ENCODE measurements at regions not wholly inside any gene's neighbourhood (a gene's known extent, or its start where the extent isn't known, plus 50 kb on each side); places are given as distances from the start of the nearest gene placed in this dataset.

DNA sequence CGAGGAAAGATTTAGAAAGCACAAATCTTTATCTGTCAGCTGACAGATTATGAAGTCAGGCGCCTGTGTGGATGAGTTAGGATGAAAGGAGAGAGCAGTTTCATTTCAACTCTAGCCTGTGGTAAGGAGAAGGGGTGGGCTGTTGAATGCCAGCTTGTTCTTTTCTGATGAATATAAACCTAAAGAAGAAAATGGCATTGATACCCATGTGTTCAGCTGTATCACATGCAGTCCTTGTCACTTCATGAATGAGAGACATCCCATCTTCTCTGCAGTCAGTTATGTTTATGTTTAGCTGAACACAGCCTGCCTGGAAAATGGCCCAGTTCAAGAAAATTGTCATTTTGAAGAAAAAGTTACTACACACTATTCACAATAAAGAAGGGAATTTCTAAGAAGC, 345.7 kb upstream of the RBMS3 start:
- DNase-seq (ENCODE audit: low read depth): no peak
- H3K4me3 ChIP-seq (ENCODE audit: low read depth, low read length): no peak overlapping the region
- TF ChIP-seq, protein P1, sequence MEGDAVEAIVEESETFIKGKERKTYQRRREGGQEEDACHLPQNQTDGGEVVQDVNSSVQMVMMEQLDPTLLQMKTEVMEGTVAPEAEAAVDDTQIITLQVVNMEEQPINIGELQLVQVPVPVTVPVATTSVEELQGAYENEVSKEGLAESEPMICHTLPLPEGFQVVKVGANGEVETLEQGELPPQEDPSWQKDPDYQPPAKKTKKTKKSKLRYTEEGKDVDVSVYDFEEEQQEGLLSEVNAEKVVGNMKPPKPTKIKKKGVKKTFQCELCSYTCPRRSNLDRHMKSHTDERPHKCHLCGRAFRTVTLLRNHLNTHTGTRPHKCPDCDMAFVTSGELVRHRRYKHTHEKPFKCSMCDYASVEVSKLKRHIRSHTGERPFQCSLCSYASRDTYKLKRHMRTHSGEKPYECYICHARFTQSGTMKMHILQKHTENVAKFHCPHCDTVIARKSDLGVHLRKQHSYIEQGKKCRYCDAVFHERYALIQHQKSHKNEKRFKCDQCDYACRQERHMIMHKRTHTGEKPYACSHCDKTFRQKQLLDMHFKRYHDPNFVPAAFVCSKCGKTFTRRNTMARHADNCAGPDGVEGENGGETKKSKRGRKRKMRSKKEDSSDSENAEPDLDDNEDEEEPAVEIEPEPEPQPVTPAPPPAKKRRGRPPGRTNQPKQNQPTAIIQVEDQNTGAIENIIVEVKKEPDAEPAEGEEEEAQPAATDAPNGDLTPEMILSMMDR (IDR thresholded peaks at IDR 0.05; ENCODE audit: insufficient read depth, low read depth, low read length): no peak

DNA sequence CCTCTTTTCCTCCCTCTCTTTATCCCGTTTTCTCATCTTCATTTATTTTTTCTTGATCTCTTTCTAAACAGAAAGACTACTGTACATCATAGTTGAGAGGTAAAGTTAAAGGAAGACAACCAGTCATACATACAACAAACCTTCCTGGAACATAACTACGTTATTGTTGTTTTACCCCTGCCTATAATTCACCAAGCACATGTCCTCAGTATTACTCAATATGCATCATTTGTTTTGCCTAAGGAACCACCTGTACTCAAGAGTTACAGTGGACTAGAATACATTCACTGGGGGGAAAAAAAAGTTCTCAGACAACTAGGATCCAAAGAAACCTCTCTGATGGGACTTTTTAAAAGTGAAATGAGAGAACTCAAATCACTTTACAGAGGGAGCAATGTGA, 344.7 kb upstream of the RBMS3 start:
- TF ChIP-seq, protein P1 (IDR thresholded peaks at IDR 0.05; ENCODE audit: insufficient read depth, low read depth, low read length): no peak
- H3K4me3 ChIP-seq (ENCODE audit: low read depth, low read length): no peak overlapping the region
- no peak for DNase-seq (ENCODE audit: low read depth)

DNA sequence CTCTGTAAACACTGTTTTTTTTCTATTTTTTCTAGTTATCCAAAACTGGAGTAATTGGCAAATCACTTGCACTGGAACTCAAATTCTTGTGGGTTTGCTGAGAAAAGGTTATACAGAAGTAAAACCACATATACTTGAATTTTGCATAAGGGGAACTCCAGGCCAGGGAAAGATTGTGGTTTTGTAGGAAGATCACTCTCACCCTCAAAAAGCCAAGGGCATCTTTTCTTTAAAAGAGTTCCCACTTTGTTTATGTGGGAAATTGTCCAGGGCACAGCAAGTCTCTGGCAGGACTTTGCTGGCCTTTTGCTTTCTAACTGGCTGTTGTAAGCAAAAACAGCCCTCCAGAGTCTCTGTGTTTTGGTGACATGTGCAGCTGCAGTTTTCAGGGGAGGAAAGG, 340.3 kb upstream of the RBMS3 start:
- TF ChIP-seq, protein P1 (IDR thresholded peaks at IDR 0.05; ENCODE audit: insufficient read depth, low read depth, low read length): no peak
- no peak overlapping the region for H3K4me3 ChIP-seq (ENCODE audit: low read depth, low read length)
- DNase-seq (ENCODE audit: low read depth): peak; percentile 92

DNA sequence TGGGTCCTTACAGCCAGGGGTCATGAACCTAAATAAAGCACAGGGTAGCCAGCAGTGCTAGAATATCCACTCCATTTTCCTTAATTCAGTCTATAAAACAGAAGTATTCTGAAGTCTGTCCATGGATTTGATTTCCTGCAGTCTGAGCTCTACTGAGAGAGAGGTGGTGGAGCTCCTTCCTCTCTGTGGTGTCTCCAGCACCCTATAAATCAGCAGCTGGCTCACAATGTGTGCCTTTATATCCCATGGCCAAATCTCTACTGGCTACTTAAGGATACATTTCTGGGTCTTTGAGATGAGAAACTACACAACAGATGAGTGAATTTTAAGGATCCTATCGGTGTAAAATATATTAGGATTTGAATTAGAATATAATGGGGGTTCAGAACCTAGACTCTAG, 339.9 kb upstream of the RBMS3 start:
- peak; percentile 14 for DNase-seq (ENCODE audit: low read depth)
- TF ChIP-seq, protein P1 (IDR thresholded peaks at IDR 0.05; ENCODE audit: insufficient read depth, low read depth, low read length): no peak
- H3K4me3 ChIP-seq (ENCODE audit: low read depth, low read length): no peak overlapping the region

DNA sequence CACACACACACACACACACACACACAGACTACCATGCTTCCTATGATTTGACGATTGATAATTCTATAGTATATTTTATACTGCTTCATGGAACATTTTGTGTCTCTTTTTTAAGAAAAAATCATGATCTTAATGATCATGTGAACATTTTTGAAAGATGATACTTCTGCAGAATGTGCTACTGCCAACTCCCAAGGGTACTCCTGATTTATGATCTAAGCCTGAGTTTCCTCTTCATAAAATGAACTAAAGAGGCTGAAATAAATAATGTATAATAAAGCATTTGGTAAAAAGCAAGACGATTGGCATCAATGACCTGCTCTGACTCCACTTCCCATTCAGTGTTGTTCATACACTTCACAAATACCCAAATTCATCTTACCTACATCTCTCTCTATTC, 333.8 kb upstream of the RBMS3 start:
- no peak overlapping the region for H3K4me3 ChIP-seq (ENCODE audit: low read depth, low read length)
- TF ChIP-seq, protein P1 (IDR thresholded peaks at IDR 0.05; ENCODE audit: insufficient read depth, low read depth, low read length): no peak
- DNase-seq (ENCODE audit: low read depth): no peak

DNA sequence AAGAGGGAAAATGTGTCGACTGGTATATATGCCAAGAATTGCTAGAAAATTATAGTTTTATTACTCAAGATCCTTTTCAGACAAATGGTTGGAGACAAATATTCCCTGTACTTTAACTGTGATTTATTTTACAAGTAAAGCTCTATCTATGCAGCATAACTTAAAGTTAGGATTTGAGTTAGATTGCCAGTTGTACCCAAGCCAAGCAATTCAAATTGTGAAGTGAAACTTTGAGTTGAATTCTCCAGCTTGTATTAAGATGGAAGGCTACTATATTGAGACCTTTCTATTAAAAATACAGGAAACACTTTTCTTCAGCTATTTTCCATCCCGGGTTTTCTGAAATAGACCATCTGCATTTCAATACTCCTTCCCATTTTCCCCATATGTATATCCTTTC, 333.1 kb upstream of the RBMS3 start:
- H3K4me3 ChIP-seq (ENCODE audit: low read depth, low read length): no peak overlapping the region
- DNase-seq (ENCODE audit: low read depth): no peak
- TF ChIP-seq, protein P1 (IDR thresholded peaks at IDR 0.05; ENCODE audit: insufficient read depth, low read depth, low read length): no peak

DNA sequence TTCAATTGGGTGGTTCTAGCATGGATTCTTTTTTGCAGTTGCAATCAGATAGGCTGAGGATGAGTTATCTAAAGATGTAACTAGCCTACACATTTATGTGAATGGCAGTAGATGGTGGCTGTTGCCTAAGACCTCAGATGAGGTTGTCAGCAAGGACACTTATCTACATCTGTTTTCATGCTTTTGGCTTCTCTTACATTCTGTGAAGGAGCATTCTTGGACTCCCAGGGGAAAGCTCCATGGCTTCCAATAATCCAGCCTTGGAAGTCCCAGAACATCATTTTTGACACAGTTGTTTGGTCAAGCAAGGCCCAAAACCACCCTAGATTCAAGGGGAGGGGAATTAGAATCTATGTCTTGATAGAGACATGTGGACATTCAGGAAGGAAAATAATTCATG, 332.2 kb upstream of the RBMS3 start:
- DNase-seq (ENCODE audit: low read depth): no peak
- no peak overlapping the region for H3K4me3 ChIP-seq (ENCODE audit: low read depth, low read length)
- TF ChIP-seq, protein P1 (IDR thresholded peaks at IDR 0.05; ENCODE audit: insufficient read depth, low read depth, low read length): no peak
